Esophagus squamous epithelium (tissue), 5 donors: ENCODE measurements at regions not wholly inside any gene's neighbourhood (a gene's known extent, or its start where the extent isn't known, plus 50 kb on each side); places are given as distances from the start of the nearest gene placed in this dataset.

Experiments used
- DNase-seq: peaks from one replicate; lab custom pipeline; 2025; lab: John Stamatoyannopoulos, UW
- H3K27ac ChIP-seq, 4 donors: fragments of 200-600 bp; sonication (generic); one replicate each; pipeline ENCODE4 v1.5.1; 2016 to 2019; ENCODE audit warnings: mild to moderate bottlenecking in 1 of 4
- H3K27me3 ChIP-seq, 4 donors: fragments of 200-600 bp; sonication (generic); 1 replicate in 3 of 4; 2 replicates in 1 of 4; pipeline versions ENCODE4 v1.5.1 to v1.6.0; 2017 to 2021; ENCODE audit warnings: antibody characterized with exemption in 1 of 4
- H3K36me3 ChIP-seq, 3 donors: fragments of 200-600 bp; sonication (generic); one replicate each; pipeline ENCODE4 v1.5.1; 2016 to 2019
- H3K4me1 ChIP-seq, 3 donors: fragments of 200-600 bp; sonication (generic); one replicate each; pipeline ENCODE4 v1.5.1; 2017 to 2019
- H3K4me3 ChIP-seq, 4 donors: fragments of 200-600 bp; sonication (generic); 1 replicate in 3 of 4; 2 replicates in 1 of 4; pipeline ENCODE4 v1.5.1; 2016 to 2019; ENCODE audit warnings: mild to moderate bottlenecking in 2 of 4, moderate library complexity in 1 of 4
- H3K9me3 ChIP-seq, 3 donors: fragments of 200-600 bp; sonication (generic); one replicate each; pipeline ENCODE4 v1.5.1; 2016 to 2019
- POLR2A ChIP-seq, 4 donors: fragments of 450-650 bp; IDR thresholded peaks; one replicate each; pipeline ENCODE4 v1.6.1; 2017; ENCODE audit warnings: antibody characterized with exemption in 4 of 4, mild to moderate bottlenecking in 4 of 4, moderate library complexity in 3 of 4
- WGBS, 2 donors: methylation state at CpG; one replicate each; pipeline ENCODE4 v1.1.5; 2018; 5-methylcytosine and 5-hydroxymethylcytosine counted together
- intact Hi-C: fragments of 100-400 bp; cut with DNase I; formaldehyde crosslinking; loops from one replicate; pipeline ENCODE4 v1.15.0; 2022
- TF ChIP-seq, protein P1 (sequence below), 6 experiments: fragments of 450-650 bp in 4 of 6; fragments of 200-600 bp in 2 of 6; sonication (generic) in 2 of 6; IDR thresholded peaks; one replicate each; pipeline ENCODE4 v1.5.1; 2016 to 2019; ENCODE audit warnings: antibody characterized with exemption in 6 of 6, mild to moderate bottlenecking in 4 of 6, moderate library complexity in 4 of 6
- donor health status: DM: yes; HTN: yes; CAD: no.

DNA sequence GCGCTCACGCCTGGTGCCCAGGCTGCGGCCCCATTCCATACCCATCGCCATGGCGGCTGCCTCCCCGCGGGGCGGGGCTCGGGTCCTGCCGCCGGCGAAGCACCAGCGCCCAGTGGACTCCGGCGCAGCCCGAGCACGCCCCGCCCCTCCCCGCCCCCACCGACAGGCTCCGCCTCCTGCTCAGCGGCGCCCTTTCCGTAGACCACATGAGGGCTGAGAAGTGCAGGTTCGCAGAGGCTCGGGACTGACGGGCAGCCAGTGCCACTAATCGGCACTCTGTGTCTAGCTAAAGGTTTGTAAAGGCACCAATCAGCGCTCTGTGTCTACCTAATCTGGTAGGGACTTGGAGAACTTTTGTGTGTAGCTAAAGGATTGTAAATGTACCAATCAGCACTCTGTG, 352.2 kb upstream of the AMELY start:
- intact Hi-C loops: no loop called here
- TF ChIP-seq, protein P1, sequence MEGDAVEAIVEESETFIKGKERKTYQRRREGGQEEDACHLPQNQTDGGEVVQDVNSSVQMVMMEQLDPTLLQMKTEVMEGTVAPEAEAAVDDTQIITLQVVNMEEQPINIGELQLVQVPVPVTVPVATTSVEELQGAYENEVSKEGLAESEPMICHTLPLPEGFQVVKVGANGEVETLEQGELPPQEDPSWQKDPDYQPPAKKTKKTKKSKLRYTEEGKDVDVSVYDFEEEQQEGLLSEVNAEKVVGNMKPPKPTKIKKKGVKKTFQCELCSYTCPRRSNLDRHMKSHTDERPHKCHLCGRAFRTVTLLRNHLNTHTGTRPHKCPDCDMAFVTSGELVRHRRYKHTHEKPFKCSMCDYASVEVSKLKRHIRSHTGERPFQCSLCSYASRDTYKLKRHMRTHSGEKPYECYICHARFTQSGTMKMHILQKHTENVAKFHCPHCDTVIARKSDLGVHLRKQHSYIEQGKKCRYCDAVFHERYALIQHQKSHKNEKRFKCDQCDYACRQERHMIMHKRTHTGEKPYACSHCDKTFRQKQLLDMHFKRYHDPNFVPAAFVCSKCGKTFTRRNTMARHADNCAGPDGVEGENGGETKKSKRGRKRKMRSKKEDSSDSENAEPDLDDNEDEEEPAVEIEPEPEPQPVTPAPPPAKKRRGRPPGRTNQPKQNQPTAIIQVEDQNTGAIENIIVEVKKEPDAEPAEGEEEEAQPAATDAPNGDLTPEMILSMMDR (IDR thresholded peaks at IDR 0.05): no peak
- TF ChIP-seq POLR2A (IDR thresholded peaks at IDR 0.05): no peak

DNA sequence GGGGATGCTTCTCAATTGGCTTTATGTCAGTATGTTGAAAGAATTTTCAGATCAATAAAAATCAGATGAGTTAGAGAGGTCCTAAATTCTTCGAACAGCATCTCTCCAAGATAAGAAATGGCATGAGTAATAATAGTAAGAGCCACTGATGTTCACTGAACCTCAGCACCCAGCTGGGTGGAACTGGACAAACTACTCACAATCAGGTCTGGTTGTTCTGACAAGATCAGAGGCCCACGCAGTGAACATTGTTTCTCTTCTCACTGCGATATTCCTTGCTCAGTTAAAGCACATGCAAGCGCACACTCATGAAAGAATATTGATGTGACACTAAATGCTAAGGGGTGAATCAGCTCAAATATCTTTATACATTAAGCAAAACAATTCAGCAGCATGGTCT, 351.0 kb upstream of the AMELY start:
- no peak for TF ChIP-seq POLR2A (IDR thresholded peaks at IDR 0.05)
- TF ChIP-seq, protein P1 (IDR thresholded peaks at IDR 0.05): no peak
- 81% methylated on average over 4 of the region's 4 CpGs; no CpG with 5 or more reads in 1 of the 2 donors for WGBS, 2 donors
- Histone ChIP-seq H3K4me1 (no peaks in the 10 kb centered on the region), H3K27ac (no peak overlapping the region), H3K9me3 (no peaks in the 10 kb centered on the region), H3K36me3 (no peaks in the 10 kb centered on the region), H3K4me3 (no peak overlapping the region), H3K27me3 (no peaks in the 10 kb centered on the region)
- intact Hi-C loops: no loop called here
- DNase-seq: no peak

More for the DNA sequence above, 352.2 kb upstream of the AMELY start:
- no peaks in the 10 kb centered on the region for H3K4me1 ChIP-seq
- no CpG with 5 or more reads among the region's 29 CpGs for WGBS, 2 donors
- no peaks in the 10 kb centered on the region for H3K9me3 ChIP-seq
- no peak overlapping the region for H3K27ac ChIP-seq
- no peak for DNase-seq
- no peaks in the 10 kb centered on the region for H3K27me3 ChIP-seq
- no peaks in the 10 kb centered on the region for H3K36me3 ChIP-seq
- no peak overlapping the region for H3K4me3 ChIP-seq

DNA sequence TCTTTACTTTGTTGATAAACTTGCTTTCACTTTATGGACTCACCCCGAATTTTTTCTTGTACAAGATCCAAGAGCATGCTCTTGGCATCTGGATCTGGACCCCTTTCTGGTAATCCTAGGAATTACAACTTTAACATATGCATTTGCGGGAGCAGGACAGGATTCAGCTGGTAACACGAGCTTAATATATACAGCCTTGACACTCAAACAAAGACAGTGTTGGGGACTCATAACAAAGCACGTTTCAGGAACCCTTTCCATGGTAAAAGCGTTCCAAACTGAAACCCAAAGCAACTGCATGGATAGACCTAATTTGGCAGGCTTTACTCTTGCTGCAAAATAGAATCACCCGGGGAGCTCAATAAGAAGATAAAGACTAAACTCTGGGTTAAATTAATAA, 349.7 kb upstream of the AMELY start:
- DNase-seq: no peak
- intact Hi-C loops: no loop called here
- Histone ChIP-seq H3K27me3 (no peaks in the 10 kb centered on the region), H3K9me3 (no peaks in the 10 kb centered on the region), H3K27ac (no peak overlapping the region), H3K4me3 (no peak overlapping the region), H3K4me1 (no peaks in the 10 kb centered on the region), H3K36me3 (no peaks in the 10 kb centered on the region)
- no peak for TF ChIP-seq POLR2A (IDR thresholded peaks at IDR 0.05)
- TF ChIP-seq, protein P1 (IDR thresholded peaks at IDR 0.05): no peak
- WGBS, 2 donors: 6% methylated on average over 2 of the region's 6 CpGs; no CpG with 5 or more reads in 1 of the 2 donors

DNA sequence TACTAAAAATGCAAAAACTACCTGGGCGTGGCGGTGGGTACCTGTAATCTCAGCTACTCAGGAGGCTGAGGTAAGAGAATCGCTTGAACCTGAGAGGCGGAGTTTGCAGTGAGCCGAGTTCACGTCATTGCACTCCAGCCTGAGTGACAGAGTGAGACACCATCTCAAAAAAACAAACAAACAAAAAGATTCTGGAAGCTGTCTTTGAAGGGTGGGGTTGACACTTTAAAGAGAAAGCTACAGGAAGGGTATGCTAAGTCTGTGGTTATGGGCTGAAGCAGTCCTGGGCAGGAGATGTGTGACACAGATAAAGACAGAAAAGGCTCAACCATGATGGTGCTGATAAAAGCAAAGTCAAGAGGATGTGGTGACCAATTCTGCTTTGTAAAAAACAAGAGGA, 328.5 kb upstream of the AMELY start:
- TF ChIP-seq, protein P1 (IDR thresholded peaks at IDR 0.05): no peak
- no peak for TF ChIP-seq POLR2A (IDR thresholded peaks at IDR 0.05)
- no CpG with 5 or more reads among the region's 6 CpGs for WGBS, 2 donors
- Histone ChIP-seq H3K27me3 (no peaks in the 10 kb centered on the region), H3K4me1 (no peaks in the 10 kb centered on the region), H3K9me3 (no peaks in the 10 kb centered on the region), H3K4me3 (no peak overlapping the region), H3K36me3 (no peaks in the 10 kb centered on the region), H3K27ac (no peak overlapping the region)
- DNase-seq: no peak
- intact Hi-C loops: no loop called here

DNA sequence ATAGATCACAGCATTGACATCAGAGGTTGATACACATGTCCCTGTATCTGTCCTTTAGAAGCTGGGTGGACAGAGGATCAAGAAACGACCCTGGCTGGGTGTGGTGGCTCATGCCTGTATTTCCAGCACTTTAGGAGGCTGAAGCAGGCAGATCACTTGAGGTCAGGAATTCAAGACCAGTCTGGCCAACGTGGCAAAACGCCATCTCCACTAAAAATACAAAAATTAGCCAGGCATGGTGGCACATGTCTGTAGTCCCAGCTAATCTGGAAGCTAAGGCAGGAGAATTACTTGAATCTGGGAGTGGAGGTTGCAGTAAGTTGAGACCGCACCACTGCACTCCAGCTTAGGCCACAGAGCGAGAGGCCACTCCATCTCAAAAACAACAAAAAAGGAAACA, 300.4 kb upstream of the AMELY start:
- no peaks in the 10 kb centered on the region for H3K36me3 ChIP-seq
- intact Hi-C loops: no loop called here
- no peaks in the 10 kb centered on the region for H3K9me3 ChIP-seq
- no peak overlapping the region for H3K4me3 ChIP-seq
- TF ChIP-seq POLR2A (IDR thresholded peaks at IDR 0.05): no peak
- TF ChIP-seq, protein P1 (IDR thresholded peaks at IDR 0.05): no peak
- 100% methylated on average over 1 of the region's 5 CpGs; no CpG with 5 or more reads in 1 of the 2 donors for WGBS, 2 donors
- H3K27me3 ChIP-seq: no peaks in the 10 kb centered on the region
- DNase-seq: no peak
- peaks cover 0 to 8% (median 0%) of the 10 kb centered on the region in 3 donors for H3K4me1 ChIP-seq
- no peak overlapping the region for H3K27ac ChIP-seq
